Naive thymus-derived CD4-positive, alpha-beta T cell (primary cell): ENCODE measurements at regions not wholly inside any gene's neighbourhood (a gene's known extent, or its start where the extent isn't known, plus 50 kb on each side); places are given as distances from the start of the nearest gene placed in this dataset.

Experiments used
- ATAC-seq: fragments of 150-1000 bp; cut with Tn5 transposase; 2 replicates; pipeline ENCODE4 v1.10.0; 2021; ENCODE audit warnings: mild to moderate bottlenecking, moderate library complexity
- CTCF ChIA-PET: fragments of 350-600 bp; sonication (Branson Sonifier 250); formaldehyde crosslinking; loops from one replicate; lab custom pipeline; 2021; ENCODE audit warnings: antibody characterized with exemption; lab: Charles Lee
- POLR2A ChIA-PET: fragments of 350-600 bp; sonication (Branson Sonifier 250); formaldehyde crosslinking; loops from one replicate; lab custom pipeline; 2021; ENCODE audit warnings: antibody characterized with exemption, inconsistent platforms; lab: Charles Lee
- DNase-seq, 9 donors: peaks; one replicate each; pipeline versions ENCODE4 v3.0.0 to v3.0.0-alpha.2; 2020 to 2022; ENCODE audit warnings: mixed read lengths in 1 of 9
- H3K27ac ChIP-seq: one replicate; pipeline ENCODE4 v1.7.0; 2013; ENCODE audit warnings: mild to moderate bottlenecking, low read depth, low read length, moderate library complexity
- H3K27me3 ChIP-seq, 2 donors: one replicate each; pipeline ENCODE4 v1.7.0; 2013; ENCODE audit warnings: low read length in 2 of 2, mild to moderate bottlenecking in 2 of 2, moderate library complexity in 2 of 2; ENCODE audit not compliant: control insufficient read depth in 2 of 2, insufficient read depth in 2 of 2
- H3K36me3 ChIP-seq, 3 experiments: 1 replicate in 2 of 3; 2 replicates in 1 of 3; pipeline ENCODE4 v1.7.0; 2013; ENCODE audit warnings: low read length in 3 of 3, mild to moderate bottlenecking in 3 of 3, moderate library complexity in 1 of 3; ENCODE audit not compliant: insufficient read depth in 3 of 3, control insufficient read depth in 2 of 3
- H3K4me1 ChIP-seq, 2 donors: one replicate each; pipeline ENCODE4 v1.7.0; 2013; ENCODE audit warnings: low read length in 2 of 2, mild to moderate bottlenecking in 2 of 2, moderate library complexity in 1 of 2; ENCODE audit not compliant: control insufficient read depth in 2 of 2, insufficient read depth in 2 of 2
- H3K4me3 ChIP-seq: 2 replicates; pipeline ENCODE4 v1.7.0; 2013; ENCODE audit warnings: mild to moderate bottlenecking, low read length
- H3K9me3 ChIP-seq, 3 experiments: 1 replicate in 2 of 3; 2 replicates in 1 of 3; pipeline ENCODE4 v1.7.0; 2013; ENCODE audit warnings: low read length in 3 of 3; ENCODE audit not compliant: control insufficient read depth in 2 of 3
- H3K27ac Mint-ChIP-seq, 9 donors: one replicate each; pipeline ENCODE4 v1.8.0; 2020 to 2022; ENCODE audit warnings: mixed read lengths in 9 of 9, mild to moderate bottlenecking in 8 of 9, moderate library complexity in 5 of 9, inconsistent platforms in 2 of 9
- H3K27me3 Mint-ChIP-seq, 5 donors: one replicate each; pipeline ENCODE4 v1.8.0; 2021 to 2022; ENCODE audit warnings: mixed read lengths in 5 of 5, mild to moderate bottlenecking in 1 of 5
- H3K36me3 Mint-ChIP-seq, 5 donors: one replicate each; pipeline ENCODE4 v1.8.0; 2020 to 2022; ENCODE audit warnings: mixed read lengths in 5 of 5, mild to moderate bottlenecking in 3 of 5, inconsistent platforms in 1 of 5
- H3K4me1 Mint-ChIP-seq, 7 donors: one replicate each; pipeline ENCODE4 v1.8.0; 2020 to 2022; ENCODE audit warnings: mixed read lengths in 7 of 7, mild to moderate bottlenecking in 3 of 7, inconsistent platforms in 1 of 7
- H3K4me3 Mint-ChIP-seq, 10 donors: one replicate each; pipeline ENCODE4 v1.8.0; 2020 to 2022; ENCODE audit warnings: mild to moderate bottlenecking in 10 of 10, mixed read lengths in 10 of 10, moderate library complexity in 6 of 10, inconsistent platforms in 2 of 10
- H3K9me3 Mint-ChIP-seq, 11 donors: one replicate each; pipeline ENCODE4 v1.8.0; 2020 to 2022; ENCODE audit warnings: mixed read lengths in 11 of 11, mild to moderate bottlenecking in 4 of 11, inconsistent platforms in 1 of 11, moderate library complexity in 1 of 11
- intact Hi-C, 2 donors: fragments of 100-400 bp; cut with micrococcal nuclease; formaldehyde crosslinking; loops; one replicate each; pipeline ENCODE4 v1.15.1; 2023

GRCh38 chr4:65954416-65954815 is 284.1 kb upstream of the EPHA5 start:
- DNase-seq (no peak), ATAC-seq (no peak)
- no peaks in the 10 kb centered on the region for H3K36me3 ChIP-seq
- CTCF ChIA-PET, result no interaction called here
- no peak overlapping the region for H3K4me3 ChIP-seq
- H3K27ac Mint-ChIP-seq, result no peak overlapping the region
- no peak overlapping the region for H3K4me3 Mint-ChIP-seq
- H3K9me3 ChIP-seq, result no peaks in the 10 kb centered on the region
- POLR2A ChIA-PET, result no interaction called here
- peaks cover 0 to 10% (median 5%) of the 10 kb centered on the region in 11 donors for H3K9me3 Mint-ChIP-seq
- peaks cover 0 to 4% (median 0%) of the 10 kb centered on the region in 5 donors for H3K36me3 Mint-ChIP-seq
- no peak overlapping the region for H3K27ac ChIP-seq
- no peaks in the 10 kb centered on the region for H3K27me3 Mint-ChIP-seq
- intact Hi-C loops, result no loop called here
- H3K4me1 ChIP-seq, result no peaks in the 10 kb centered on the region
- no peaks in the 10 kb centered on the region for H3K4me1 Mint-ChIP-seq
- H3K27me3 ChIP-seq, result no peaks in the 10 kb centered on the region

DNA sequence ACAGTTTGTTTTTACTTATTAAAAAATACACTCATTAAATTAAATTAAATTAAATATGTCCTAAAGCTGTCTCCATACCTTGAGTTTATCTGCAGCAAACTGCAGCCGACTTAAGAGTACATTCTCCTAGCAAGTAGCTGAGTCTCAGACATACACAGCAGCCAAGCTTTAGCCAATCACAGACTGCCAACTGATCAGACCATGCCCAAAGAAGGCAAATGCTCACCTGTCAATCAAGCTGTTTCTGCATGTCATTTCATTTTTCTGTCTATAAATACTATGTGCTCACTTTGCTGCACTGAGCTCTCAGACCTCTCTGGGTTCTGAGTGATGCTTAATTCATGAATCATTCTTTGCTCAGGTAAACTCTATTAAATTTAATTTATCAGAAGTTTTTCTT is 280.9 kb upstream of the EPHA5 start:
- no peaks in the 10 kb centered on the region for H3K27me3 Mint-ChIP-seq
- ChIA-PET CTCF (no interaction called here), POLR2A (interaction anchor here (0.6 kb wide), 1 partner anchor 38 kb away, joined by 4 read pairs; no protein-coding TSS in a partner anchor)
- Histone ChIP-seq H3K36me3 (no peaks in the 10 kb centered on the region), H3K9me3 (no peaks in the 10 kb centered on the region), H3K27ac (no peak overlapping the region), H3K4me1 (no peaks in the 10 kb centered on the region), H3K27me3 (no peaks in the 10 kb centered on the region), H3K4me3 (no peak overlapping the region)
- no peak for DNase-seq
- H3K4me1 Mint-ChIP-seq, result no peaks in the 10 kb centered on the region
- no peak for ATAC-seq
- H3K36me3 Mint-ChIP-seq, result no peaks in the 10 kb centered on the region
- H3K9me3 Mint-ChIP-seq, result peaks cover 0 to 6% (median 4%) of the 10 kb centered on the region in 11 donors
- H3K4me3 Mint-ChIP-seq, result no peak overlapping the region
- intact Hi-C loops, result no loop called here
- no peak overlapping the region for H3K27ac Mint-ChIP-seq

GRCh38 chr4:65943076-65943475 is 272.8 kb upstream of the EPHA5 start:
- no peak for DNase-seq
- Mint-ChIP-seq H3K9me3 (peaks cover 0 to 8% (median 0%) of the 10 kb centered on the region in 11 donors), H3K27ac (no peak overlapping the region), H3K4me1 (no peaks in the 10 kb centered on the region), H3K27me3 (no peaks in the 10 kb centered on the region), H3K4me3 (no peak overlapping the region), H3K36me3 (no peaks in the 10 kb centered on the region)
- ChIA-PET CTCF (no interaction called here), POLR2A (no interaction called here)
- H3K27me3 ChIP-seq, result no peaks in the 10 kb centered on the region
- H3K36me3 ChIP-seq, result no peaks in the 10 kb centered on the region
- no peak overlapping the region for H3K27ac ChIP-seq
- H3K9me3 ChIP-seq, result no peaks in the 10 kb centered on the region
- ATAC-seq, result no peak
- no peaks in the 10 kb centered on the region for H3K4me1 ChIP-seq
- intact Hi-C loops, result no loop called here
- H3K4me3 ChIP-seq, result no peak overlapping the region

GRCh38 chr4:65924843-65925242 is 254.6 kb upstream of the EPHA5 start:
- DNase-seq (no peak), ATAC-seq (no peak)
- Mint-ChIP-seq H3K27ac (no peak overlapping the region), H3K36me3 (peaks cover 0 to 4% (median 0%) of the 10 kb centered on the region in 5 donors), H3K4me3 (no peak overlapping the region), H3K4me1 (no peaks in the 10 kb centered on the region), H3K27me3 (no peaks in the 10 kb centered on the region), H3K9me3 (peaks cover 0 to 25% (median 3%) of the 10 kb centered on the region in 11 donors)
- ChIA-PET CTCF (no interaction called here), POLR2A (no interaction called here)
- no peaks in the 10 kb centered on the region for H3K4me1 ChIP-seq
- no peaks in the 10 kb centered on the region for H3K9me3 ChIP-seq
- H3K27ac ChIP-seq, result no peak overlapping the region
- no peak overlapping the region for H3K4me3 ChIP-seq
- intact Hi-C loops, result no loop called here
- no peaks in the 10 kb centered on the region for H3K27me3 ChIP-seq
- no peaks in the 10 kb centered on the region for H3K36me3 ChIP-seq

- Mint-ChIP-seq H3K9me3 (peaks cover 0 to 25% (median 3%) of the 10 kb centered on the region in 11 donors), H3K27ac (no peak overlapping the region), H3K4me1 (no peaks in the 10 kb centered on the region), H3K36me3 (peaks cover 0 to 4% (median 0%) of the 10 kb centered on the region in 5 donors), H3K4me3 (no peak overlapping the region), H3K27me3 (no peaks in the 10 kb centered on the region)
- Histone ChIP-seq H3K4me3 (no peak overlapping the region), H3K9me3 (no peaks in the 10 kb centered on the region), H3K4me1 (no peaks in the 10 kb centered on the region), H3K36me3 (no peaks in the 10 kb centered on the region), H3K27me3 (no peaks in the 10 kb centered on the region), H3K27ac (no peak overlapping the region)
- DNase-seq (no peak), ATAC-seq (no peak)
- intact Hi-C loops, result no loop called here
- CTCF ChIA-PET, result no interaction called here
- POLR2A ChIA-PET, result no interaction called here
These were observed 253.3 kb upstream of the EPHA5 start for GRCh38 chr4:65923616-65924015.

DNA sequence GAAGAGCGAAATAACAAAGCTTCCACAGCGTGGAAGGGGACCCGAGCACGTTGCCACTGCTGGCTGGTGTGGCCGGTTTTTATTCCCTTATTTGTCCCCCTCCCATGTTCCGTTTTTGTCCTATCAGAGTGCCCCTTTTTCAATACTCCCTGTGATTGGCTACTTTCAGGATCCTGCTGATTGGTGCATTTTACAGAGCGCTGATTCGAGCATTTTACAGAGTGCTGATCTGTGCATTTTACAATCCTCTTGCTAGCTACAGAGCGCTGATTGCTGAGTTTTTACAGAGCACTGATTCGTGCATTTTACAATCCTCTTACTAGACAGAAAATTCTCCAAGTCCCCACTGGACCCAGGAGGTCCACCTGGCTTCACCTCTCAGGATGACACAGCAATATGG is 250.9 kb upstream of the EPHA5 start:
- H3K36me3 Mint-ChIP-seq, result peaks cover 0 to 4% (median 0%) of the 10 kb centered on the region in 5 donors
- H3K4me3 ChIP-seq, result no peak overlapping the region
- no peaks in the 10 kb centered on the region for H3K27me3 ChIP-seq
- H3K27ac Mint-ChIP-seq, result no peak overlapping the region
- intact Hi-C loops, result no loop called here
- H3K27ac ChIP-seq, result no peak overlapping the region
- no peaks in the 10 kb centered on the region for H3K4me1 Mint-ChIP-seq
- POLR2A ChIA-PET, result no interaction called here
- no peak for DNase-seq
- H3K9me3 ChIP-seq, result no peaks in the 10 kb centered on the region
- H3K4me3 Mint-ChIP-seq, result no peak overlapping the region
- CTCF ChIA-PET, result no interaction called here
- H3K9me3 Mint-ChIP-seq, result peaks cover 0 to 22% (median 5%) of the 10 kb centered on the region in 11 donors
- no peak for ATAC-seq
- no peaks in the 10 kb centered on the region for H3K4me1 ChIP-seq
- no peaks in the 10 kb centered on the region for H3K36me3 ChIP-seq
- no peaks in the 10 kb centered on the region for H3K27me3 Mint-ChIP-seq

- Histone ChIP-seq H3K4me1 (no peaks in the 10 kb centered on the region), H3K36me3 (no peaks in the 10 kb centered on the region), H3K27me3 (no peaks in the 10 kb centered on the region), H3K27ac (no peak overlapping the region), H3K4me3 (no peak overlapping the region), H3K9me3 (no peaks in the 10 kb centered on the region)
- Mint-ChIP-seq H3K36me3 (peaks cover 0 to 4% (median 0%) of the 10 kb centered on the region in 5 donors), H3K27ac (no peak overlapping the region), H3K4me1 (no peaks in the 10 kb centered on the region), H3K9me3 (peaks cover 0 to 13% (median 5%) of the 10 kb centered on the region in 11 donors), H3K27me3 (no peaks in the 10 kb centered on the region), H3K4me3 (no peak overlapping the region)
- POLR2A ChIA-PET, result no interaction called here
- intact Hi-C loops, result no loop called here
- DNase-seq (no peak), ATAC-seq (no peak)
- CTCF ChIA-PET, result no interaction called here
These were observed 248.6 kb upstream of the EPHA5 start for GRCh38 chr4:65918872-65919271.
